CD14-positive monocyte (primary cell): ENCODE measurements at regions not wholly inside any gene's neighbourhood (a gene's known extent, or its start where the extent isn't known, plus 50 kb on each side); places are given as distances from the start of the nearest gene placed in this dataset.

Source experiments
- DNase-seq, 3 donors: peaks; one replicate each; pipeline ENCODE4 v3.0.0-alpha.2; 2011 to 2022
- H2AFZ ChIP-seq: 2 replicates; pipeline ENCODE4 v1.6.0; 2012; ENCODE audit warnings: mild to moderate bottlenecking, low read depth, low read length, inconsistent platforms; ENCODE audit not compliant: insufficient read depth, poor library complexity, severe bottlenecking
- H3K27ac ChIP-seq, 2 donors: 1 replicate in 1 of 2; 2 replicates in 1 of 2; pipeline ENCODE4 v1.5.1; 2012 to 2013; ENCODE audit warnings: low read length in 2 of 2, control low read depth in 1 of 2, inconsistent platforms in 1 of 2, low read depth in 1 of 2, mild to moderate bottlenecking in 1 of 2
- H3K27me3 ChIP-seq, 2 donors: one replicate each; pipeline versions ENCODE4 v1.6.0 to v1.6.1; 2011 to 2013; ENCODE audit warnings: low read length in 2 of 2; ENCODE audit not compliant: control insufficient read depth in 2 of 2, insufficient read depth in 2 of 2
- H3K36me3 ChIP-seq, 2 donors: replicated peaks in 1 of 2; 1 replicate in 1 of 2; 2 replicates in 1 of 2; pipeline versions ENCODE4 v1.5.1 to v1.6.1; 2012 to 2013; ENCODE audit warnings: low read length in 2 of 2, control low read depth in 1 of 2, inconsistent platforms in 1 of 2, mild to moderate bottlenecking in 1 of 2; ENCODE audit not compliant: insufficient read depth in 2 of 2, control insufficient read depth in 1 of 2
- H3K4me1 ChIP-seq, 2 donors: 1 replicate in 1 of 2; 2 replicates in 1 of 2; pipeline versions ENCODE4 v1.5.1 to v1.6.1; 2012 to 2013; ENCODE audit warnings: low read length in 2 of 2, control low read depth in 1 of 2, inconsistent platforms in 1 of 2, mild to moderate bottlenecking in 1 of 2, moderate library complexity in 1 of 2; ENCODE audit not compliant: insufficient read depth in 2 of 2, control insufficient read depth in 1 of 2
- H3K4me2 ChIP-seq: replicated peaks from 2 replicates; pipeline ENCODE3; 2012; ENCODE audit warnings: low read length, moderate library complexity, mild to moderate bottlenecking; ENCODE audit not compliant: poor library complexity, severe bottlenecking; ENCODE audit errors: extremely low read depth
- H3K4me3 ChIP-seq, 3 experiments: fragments of 200-600 bp in 1 of 3; sonication (generic) in 1 of 3; replicated peaks in 1 of 3; 1 replicate in 2 of 3; 2 replicates in 1 of 3; pipeline ENCODE4 v1.5.1; 2011 to 2013; ENCODE audit warnings: low read length in 3 of 3, mild to moderate bottlenecking in 3 of 3, control low read depth in 2 of 3, low read depth in 2 of 3, inconsistent platforms in 1 of 3, moderate library complexity in 1 of 3
- H3K79me2 ChIP-seq: 2 replicates; pipeline ENCODE4 v1.6.0; 2012; ENCODE audit warnings: mild to moderate bottlenecking, control low read depth, inconsistent platforms, low read length, moderate library complexity; ENCODE audit not compliant: insufficient read depth
- H3K9ac ChIP-seq: 2 replicates; pipeline ENCODE4 v1.6.0; 2017; ENCODE audit warnings: low read length, mild to moderate bottlenecking; ENCODE audit not compliant: insufficient read depth, poor library complexity, severe bottlenecking
- H3K9me3 ChIP-seq, 2 donors: replicated peaks in 1 of 2; 1 replicate in 1 of 2; 2 replicates in 1 of 2; pipeline versions ENCODE4 v1.5.1 to v1.6.1; 2012 to 2013; ENCODE audit warnings: low read length in 2 of 2, control low read depth in 1 of 2; ENCODE audit not compliant: control insufficient read depth in 1 of 2, insufficient read depth in 1 of 2
- H4K20me1 ChIP-seq: 2 replicates; pipeline ENCODE4 v1.6.0; 2012; ENCODE audit warnings: mild to moderate bottlenecking, low read length, control low read depth, moderate library complexity; ENCODE audit not compliant: insufficient read depth
- H3K27ac Mint-ChIP-seq, 7 donors: one replicate each; pipeline ENCODE4 v1.8.0; 2020; ENCODE audit warnings: mild to moderate bottlenecking in 7 of 7, mixed read lengths in 7 of 7, moderate library complexity in 6 of 7, inconsistent platforms in 2 of 7
- H3K27me3 Mint-ChIP-seq, 3 donors: one replicate each; pipeline ENCODE4 v1.8.0; 2021 to 2022; ENCODE audit warnings: low read depth in 3 of 3, mild to moderate bottlenecking in 3 of 3, mixed read lengths in 3 of 3, moderate library complexity in 3 of 3, inconsistent platforms in 1 of 3
- H3K36me3 Mint-ChIP-seq, 2 donors: one replicate each; pipeline ENCODE4 v1.8.0; 2020; ENCODE audit warnings: mixed read lengths in 2 of 2, inconsistent platforms in 1 of 2, mild to moderate bottlenecking in 1 of 2
- H3K4me1 Mint-ChIP-seq: one replicate; pipeline ENCODE4 v1.8.0; 2020; ENCODE audit warnings: mild to moderate bottlenecking, mixed read lengths
- H3K4me3 Mint-ChIP-seq, 2 donors: one replicate each; pipeline ENCODE4 v1.8.0; 2020; ENCODE audit warnings: mild to moderate bottlenecking in 2 of 2, mixed read lengths in 2 of 2, moderate library complexity in 1 of 2
- H3K9me3 Mint-ChIP-seq, 7 donors: one replicate each; pipeline ENCODE4 v1.8.0; 2020 to 2022; ENCODE audit warnings: mixed read lengths in 7 of 7, mild to moderate bottlenecking in 6 of 7, moderate library complexity in 6 of 7, inconsistent platforms in 2 of 7
- WGBS: methylation state at CpG from one replicate; pipeline ENCODE4 v1.1.5; 2013; ENCODE audit warnings: missing lambda C conversion rate; ENCODE audit not compliant: insufficient coverage; 5-methylcytosine and 5-hydroxymethylcytosine counted together
- intact Hi-C, 2 donors: fragments of 100-400 bp; cut with micrococcal nuclease; formaldehyde crosslinking; loops; one replicate each; pipeline versions ENCODE4 v1.15.0 to v1.15.1; 2023
- TF ChIP-seq, protein P1 (sequence below): fragments of 200-600 bp; IDR thresholded peaks from one replicate; pipeline ENCODE4 v1.8.0; 2022; ENCODE audit warnings: antibody characterized with exemption, mild to moderate bottlenecking

DNA sequence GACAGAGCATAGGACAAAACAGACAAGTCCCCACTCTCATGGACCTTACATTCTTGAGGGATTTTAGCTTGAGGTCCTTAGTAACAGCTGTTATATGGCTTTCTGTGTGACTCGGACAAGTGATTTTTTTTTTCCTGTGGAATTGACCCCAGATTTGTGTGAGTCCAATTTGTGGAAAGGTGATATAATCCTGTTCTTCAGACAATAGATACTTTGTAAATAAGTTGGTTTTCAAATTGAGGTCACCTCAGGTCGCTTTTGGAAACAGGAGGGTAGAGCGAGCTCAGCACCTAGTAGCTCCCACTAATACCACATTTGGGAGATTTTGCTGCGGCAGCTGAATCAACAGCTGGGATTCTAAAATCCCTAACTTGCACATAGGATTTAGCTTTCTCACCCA is 1008.8 kb downstream of the ADGRL3 start:
- Histone ChIP-seq H3K27ac (no peak overlapping the region), H3K27me3 (no peaks in the 10 kb centered on the region), H3K4me1 (no peaks in the 10 kb centered on the region), H3K9me3 (peaks cover 0 to 9% of the 10 kb centered on the region in 2 donors), H2AFZ (no peak overlapping the region), H3K4me3 (no peak overlapping the region), H4K20me1 (no peaks in the 10 kb centered on the region), H3K9ac (no peak overlapping the region), H3K4me2 (no peak overlapping the region), H3K36me3 (no peaks in the 10 kb centered on the region), H3K79me2 (no peaks in the 10 kb centered on the region)
- intact Hi-C loops, result no loop called here
- TF ChIP-seq, protein P1, sequence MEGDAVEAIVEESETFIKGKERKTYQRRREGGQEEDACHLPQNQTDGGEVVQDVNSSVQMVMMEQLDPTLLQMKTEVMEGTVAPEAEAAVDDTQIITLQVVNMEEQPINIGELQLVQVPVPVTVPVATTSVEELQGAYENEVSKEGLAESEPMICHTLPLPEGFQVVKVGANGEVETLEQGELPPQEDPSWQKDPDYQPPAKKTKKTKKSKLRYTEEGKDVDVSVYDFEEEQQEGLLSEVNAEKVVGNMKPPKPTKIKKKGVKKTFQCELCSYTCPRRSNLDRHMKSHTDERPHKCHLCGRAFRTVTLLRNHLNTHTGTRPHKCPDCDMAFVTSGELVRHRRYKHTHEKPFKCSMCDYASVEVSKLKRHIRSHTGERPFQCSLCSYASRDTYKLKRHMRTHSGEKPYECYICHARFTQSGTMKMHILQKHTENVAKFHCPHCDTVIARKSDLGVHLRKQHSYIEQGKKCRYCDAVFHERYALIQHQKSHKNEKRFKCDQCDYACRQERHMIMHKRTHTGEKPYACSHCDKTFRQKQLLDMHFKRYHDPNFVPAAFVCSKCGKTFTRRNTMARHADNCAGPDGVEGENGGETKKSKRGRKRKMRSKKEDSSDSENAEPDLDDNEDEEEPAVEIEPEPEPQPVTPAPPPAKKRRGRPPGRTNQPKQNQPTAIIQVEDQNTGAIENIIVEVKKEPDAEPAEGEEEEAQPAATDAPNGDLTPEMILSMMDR, result no peak
- Mint-ChIP-seq H3K27me3 (peaks cover 0 to under 1% (median 0%) of the 10 kb centered on the region in 3 donors), H3K4me1 (no peaks in the 10 kb centered on the region), H3K4me3 (no peak overlapping the region), H3K27ac (no peak overlapping the region), H3K9me3 (peaks cover 0 to 5% (median 0%) of the 10 kb centered on the region in 7 donors), H3K36me3 (no peaks in the 10 kb centered on the region)
- no peak for DNase-seq
- WGBS, result 83% methylated on average over 1 of the region's 4 CpGs

DNA sequence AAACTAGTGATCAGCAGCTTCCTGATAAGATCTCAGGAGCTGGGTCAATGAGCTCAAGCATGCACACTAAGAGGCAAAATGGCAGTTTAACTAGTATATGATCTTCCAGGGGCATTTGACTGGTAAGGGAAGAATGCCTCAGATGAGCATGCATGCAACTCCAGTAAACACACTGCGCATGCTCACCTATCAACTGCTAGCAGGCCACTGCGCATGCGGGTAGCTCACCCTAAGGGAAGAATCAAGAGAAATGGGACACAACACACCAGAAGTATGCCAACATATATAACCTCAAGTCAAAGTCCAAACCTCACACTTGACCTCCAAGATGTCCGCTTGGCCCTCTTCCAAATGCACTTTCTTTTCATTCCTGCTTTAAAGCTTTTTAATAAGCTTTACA is 1004.0 kb downstream of the ADGRL3 start:
- H3K4me2 ChIP-seq, result no peak overlapping the region
- no peak overlapping the region for H2AFZ ChIP-seq
- 100% methylated on average over 2 of the region's 4 CpGs for WGBS
- Mint-ChIP-seq H3K27me3 (peaks cover 0 to 1% (median 1%) of the 10 kb centered on the region in 3 donors), H3K27ac (no peak overlapping the region), H3K4me1 (no peaks in the 10 kb centered on the region), H3K9me3 (peaks cover 0 to 9% (median 2%) of the 10 kb centered on the region in 7 donors), H3K36me3 (no peaks in the 10 kb centered on the region), H3K4me3 (no peak overlapping the region)
- no peaks in the 10 kb centered on the region for H3K79me2 ChIP-seq
- H3K36me3 ChIP-seq, result no peaks in the 10 kb centered on the region
- intact Hi-C loops, result no loop called here
- DNase-seq, result no peak
- H3K4me3 ChIP-seq, result no peak overlapping the region
- no peaks in the 10 kb centered on the region for H4K20me1 ChIP-seq
- TF ChIP-seq, protein P1, result no peak
- no peaks in the 10 kb centered on the region for H3K4me1 ChIP-seq
- peaks cover 0 to 9% of the 10 kb centered on the region in 2 donors for H3K9me3 ChIP-seq
- no peak overlapping the region for H3K9ac ChIP-seq
- H3K27me3 ChIP-seq, result no peaks in the 10 kb centered on the region
- no peak overlapping the region for H3K27ac ChIP-seq
